SJSA1 (cell line): ENCODE measurements at regions not wholly inside any gene's neighbourhood (a gene's known extent, or its start where the extent isn't known, plus 50 kb on each side); places are given as distances from the start of the nearest gene placed in this dataset.
"Not testable (repeated sequence)": the region's sequence is repeated elsewhere in the genome, so short reads cannot be mapped to it uniquely, and the experiment has no call there.

Experiments
- DNase-seq, 2 experiments: peaks; one replicate each; pipeline ENCODE4 v3.0.0-alpha.2; 2015 to 2020; ENCODE audit warnings: low spot score in 2 of 2, low read depth in 1 of 2
- H3K27ac ChIP-seq: fragments of 250-450 bp; sonication (Bioruptor Pico); 2 replicates; pipeline ENCODE4 v1.5.1; 2020; ENCODE audit warnings: mild to moderate bottlenecking, moderate library complexity
- H3K27me3 ChIP-seq: fragments of 250-450 bp; sonication (Bioruptor Pico); replicated peaks from 2 replicates; pipeline ENCODE4 v1.5.1; 2020; ENCODE audit warnings: mild to moderate bottlenecking, moderate library complexity
- H3K36me3 ChIP-seq: fragments of 250-450 bp; sonication (Bioruptor Pico); 2 replicates; pipeline ENCODE4 v1.5.1; 2020; ENCODE audit warnings: mild to moderate bottlenecking
- H3K4me1 ChIP-seq: fragments of 250-450 bp; sonication (Bioruptor Pico); replicated peaks from 2 replicates; pipeline ENCODE4 v1.6.1; 2021; ENCODE audit warnings: mild to moderate bottlenecking
- H3K4me3 ChIP-seq: fragments of 250-450 bp; sonication (Bioruptor Pico); 2 replicates; pipeline ENCODE4 v1.5.1; 2020; ENCODE audit warnings: mild to moderate bottlenecking
- H3K9me3 ChIP-seq: fragments of 250-450 bp; sonication (Bioruptor Pico); replicated peaks from 2 replicates; pipeline ENCODE4 v1.5.1; 2020; ENCODE audit warnings: mild to moderate bottlenecking

GRCh38 chr4:96455045-96455720, 615.3 kb downstream of the PDHA2 start:
- no peak for DNase-seq
- Histone ChIP-seq H3K27me3 (no peaks in the 10 kb centered on the region), H3K4me3 (no peak overlapping the region), H3K27ac (no peak overlapping the region), H3K4me1 (no peaks in the 10 kb centered on the region), H3K36me3 (no peaks in the 10 kb centered on the region), H3K9me3 (no peaks in the 10 kb centered on the region)

DNA sequence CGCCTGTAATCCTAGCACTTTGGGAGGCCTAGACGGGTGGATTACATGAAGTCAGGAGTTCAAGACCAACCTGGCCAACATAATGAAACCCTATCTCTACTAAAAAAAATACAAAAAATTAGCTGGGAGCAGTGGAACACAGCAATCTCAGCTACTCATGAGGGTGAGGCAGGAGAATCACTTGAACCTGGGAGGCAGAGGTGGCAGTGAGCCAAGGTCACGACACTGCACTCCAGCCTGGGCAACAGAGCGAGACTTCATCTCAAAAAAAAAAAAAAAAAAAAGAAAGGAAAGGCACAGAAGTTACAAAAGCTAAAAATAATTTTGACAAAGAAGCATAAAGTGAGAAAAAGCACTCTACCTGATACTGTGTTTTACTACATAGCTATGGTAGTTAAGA, 618.1 kb downstream of the PDHA2 start:
- not testable (repeated sequence) for H3K4me1 ChIP-seq, H3K4me3 ChIP-seq, H3K9me3 ChIP-seq, H3K27ac ChIP-seq, DNase-seq, H3K36me3 ChIP-seq, H3K27me3 ChIP-seq

DNA sequence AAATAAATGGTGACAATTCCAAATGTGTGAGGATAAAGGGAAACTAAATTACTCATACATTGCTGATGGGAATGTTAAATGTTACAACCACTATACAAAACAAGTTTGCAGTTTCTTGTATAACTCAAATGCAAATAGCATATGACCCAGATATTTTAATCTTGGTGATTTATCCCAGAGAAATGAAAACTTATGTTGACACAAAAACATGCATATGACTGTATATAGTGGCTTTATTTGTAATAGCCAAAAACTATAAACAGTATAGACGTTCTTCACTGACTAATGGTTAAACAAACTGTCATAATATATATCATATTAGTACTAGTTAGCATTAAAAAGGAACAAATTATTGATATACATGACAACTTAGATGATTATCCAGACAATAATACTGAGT, 619.2 kb downstream of the PDHA2 start:
- Histone ChIP-seq H3K9me3 (no peaks in the 10 kb centered on the region), H3K27me3 (no peaks in the 10 kb centered on the region), H3K27ac (no peak overlapping the region), H3K36me3 (no peaks in the 10 kb centered on the region), H3K4me1 (no peaks in the 10 kb centered on the region), H3K4me3 (no peak overlapping the region)
- no peak for DNase-seq

DNA sequence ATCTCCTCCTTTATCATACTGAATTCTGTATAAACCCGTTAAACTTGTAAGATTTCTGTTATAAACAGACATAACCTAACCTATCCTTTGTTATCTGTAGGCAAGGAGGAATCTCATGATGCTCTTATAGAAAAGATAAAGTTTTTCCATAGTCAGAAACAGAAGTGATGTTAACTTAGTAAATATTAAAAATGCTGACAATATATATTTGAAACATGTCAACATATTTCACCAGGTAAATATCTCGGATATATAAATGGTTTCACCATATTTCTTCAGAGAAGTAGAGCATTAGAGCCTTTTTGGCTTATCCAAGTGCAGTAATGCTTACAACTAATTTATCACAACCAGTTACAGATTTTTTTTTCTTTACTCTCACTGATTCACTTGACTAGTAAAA, 625.9 kb downstream of the PDHA2 start:
- Histone ChIP-seq H3K36me3 (no peaks in the 10 kb centered on the region), H3K4me3 (no peak overlapping the region), H3K4me1 (no peaks in the 10 kb centered on the region), H3K9me3 (no peaks in the 10 kb centered on the region), H3K27me3 (no peaks in the 10 kb centered on the region), H3K27ac (no peak overlapping the region)
- DNase-seq, result no peak

DNA sequence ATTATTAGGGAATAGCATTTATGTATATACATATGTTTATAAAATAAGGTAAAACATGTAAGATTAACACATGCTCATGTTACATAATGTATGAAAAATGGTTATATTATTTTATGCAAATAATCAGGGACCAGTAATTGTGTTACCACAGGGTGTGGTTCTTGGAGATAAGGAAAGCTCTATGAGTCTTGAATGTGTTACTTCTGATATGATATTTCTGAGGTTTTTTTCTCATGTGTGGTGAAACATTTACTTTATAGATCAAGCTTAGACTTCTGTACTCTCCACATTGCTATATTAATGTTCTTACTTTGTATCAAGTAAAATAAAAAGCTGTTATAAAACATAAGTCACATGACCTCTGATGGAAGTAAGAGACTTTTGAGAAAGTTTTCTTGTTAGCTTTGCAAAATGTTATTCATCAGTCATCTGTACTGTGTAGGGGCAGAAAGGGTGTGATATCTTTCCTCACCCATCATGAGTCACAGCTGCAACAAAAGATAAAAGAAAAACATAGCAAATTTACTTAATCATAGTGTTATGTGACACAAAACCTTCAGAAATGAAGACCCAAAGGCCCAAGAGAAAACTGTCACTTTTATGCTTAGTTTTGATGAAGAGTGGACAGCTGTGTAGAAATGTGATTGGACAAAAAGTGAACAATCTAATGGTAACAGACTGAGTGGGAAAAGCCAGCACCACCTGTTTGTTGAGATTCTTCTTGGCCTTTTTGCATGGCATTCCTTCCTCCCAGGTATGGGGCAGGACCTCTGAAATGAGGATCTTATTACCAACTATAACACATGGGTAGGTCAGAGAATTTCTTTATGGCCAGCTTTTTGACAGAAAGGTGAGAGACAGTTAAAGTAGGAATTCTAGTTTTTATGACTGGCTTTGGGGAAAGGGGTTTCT, 632.3 kb downstream of the PDHA2 start:
- no peak overlapping the region for H3K27ac ChIP-seq
- no peak for DNase-seq
- H3K4me3 ChIP-seq, result no peak overlapping the region
- no peaks in the 10 kb centered on the region for H3K36me3 ChIP-seq
- no peaks in the 10 kb centered on the region for H3K4me1 ChIP-seq
- H3K27me3 ChIP-seq, result no peaks in the 10 kb centered on the region
- no peaks in the 10 kb centered on the region for H3K9me3 ChIP-seq

- Histone ChIP-seq H3K4me1 (no peaks in the 10 kb centered on the region), H3K9me3 (no peaks in the 10 kb centered on the region), H3K4me3 (no peak overlapping the region), H3K27ac (no peak overlapping the region), H3K36me3 (no peaks in the 10 kb centered on the region), H3K27me3 (no peaks in the 10 kb centered on the region)
- no peak for DNase-seq
These were observed 633.4 kb downstream of the PDHA2 start for GRCh38 chr4:96473246-96473645.

DNA sequence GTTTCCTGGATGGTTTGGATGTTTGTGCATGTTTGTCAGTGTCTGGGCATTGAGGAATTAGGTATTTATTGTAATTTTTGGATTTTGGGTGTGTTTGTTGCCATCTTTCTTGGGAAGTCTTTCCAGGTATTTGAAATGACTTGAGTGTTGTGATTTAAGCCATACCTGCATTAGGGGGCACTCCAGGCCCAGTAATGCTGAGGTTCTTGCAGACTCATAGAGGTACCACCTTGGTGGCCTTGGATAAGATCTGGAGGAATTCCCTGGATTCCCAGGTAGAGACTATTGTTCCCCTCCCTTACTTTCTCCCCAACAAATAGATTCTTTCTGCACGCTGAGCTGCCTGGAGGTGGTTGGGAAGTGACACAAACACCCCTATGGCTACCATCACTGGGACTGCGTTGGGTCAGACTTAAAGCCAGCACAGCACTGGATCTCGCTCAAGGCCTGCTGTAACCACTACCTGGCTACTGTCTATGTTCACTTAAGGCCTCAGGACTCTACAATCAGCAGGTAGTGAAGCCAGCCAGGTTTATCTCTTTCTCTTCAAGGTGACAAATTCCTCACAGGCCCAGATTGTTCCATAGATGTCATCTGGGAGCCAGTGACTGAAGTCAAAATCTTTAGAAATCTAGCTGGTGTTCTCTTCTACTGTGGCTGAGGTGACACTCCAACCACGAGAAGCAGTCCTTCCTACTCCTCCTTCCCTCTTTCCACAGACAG, 643.6 kb downstream of the PDHA2 start:
- Histone ChIP-seq H3K36me3 (no peaks in the 10 kb centered on the region), H3K9me3 (no peaks in the 10 kb centered on the region), H3K4me1 (no peaks in the 10 kb centered on the region), H3K4me3 (no peak overlapping the region), H3K27me3 (no peaks in the 10 kb centered on the region), H3K27ac (no peak overlapping the region)
- no peak for DNase-seq

- Histone ChIP-seq H3K36me3 (no peaks in the 10 kb centered on the region), H3K9me3 (no peaks in the 10 kb centered on the region), H3K4me1 (no peaks in the 10 kb centered on the region), H3K27me3 (no peaks in the 10 kb centered on the region), H3K4me3 (no peak overlapping the region), H3K27ac (no peak overlapping the region)
- no peak for DNase-seq
These were observed 646.7 kb downstream of the PDHA2 start for GRCh38 chr4:96486563-96486962.

DNA sequence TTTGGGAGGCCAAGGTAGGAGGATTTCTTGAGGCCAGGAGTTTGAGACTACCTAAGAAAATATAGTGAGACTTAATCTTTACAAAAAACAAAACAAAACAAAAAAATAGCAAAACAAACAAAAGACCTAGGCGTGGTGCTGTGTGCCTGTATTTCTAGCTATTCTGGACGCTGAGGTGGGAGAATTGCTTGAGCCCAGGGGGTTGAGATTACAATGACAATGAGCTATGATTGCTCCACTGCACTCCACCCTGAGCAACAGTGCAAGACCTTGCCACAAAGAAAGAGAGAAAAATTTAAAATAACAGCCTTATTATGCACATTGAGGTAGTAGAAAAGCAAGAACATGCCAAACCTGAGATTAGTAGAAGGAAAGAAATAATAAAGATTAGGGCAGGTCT, 657.7 kb downstream of the PDHA2 start:
- Histone ChIP-seq H3K27ac (no peak overlapping the region), H3K4me1 (no peaks in the 10 kb centered on the region), H3K27me3 (no peaks in the 10 kb centered on the region)

DNA sequence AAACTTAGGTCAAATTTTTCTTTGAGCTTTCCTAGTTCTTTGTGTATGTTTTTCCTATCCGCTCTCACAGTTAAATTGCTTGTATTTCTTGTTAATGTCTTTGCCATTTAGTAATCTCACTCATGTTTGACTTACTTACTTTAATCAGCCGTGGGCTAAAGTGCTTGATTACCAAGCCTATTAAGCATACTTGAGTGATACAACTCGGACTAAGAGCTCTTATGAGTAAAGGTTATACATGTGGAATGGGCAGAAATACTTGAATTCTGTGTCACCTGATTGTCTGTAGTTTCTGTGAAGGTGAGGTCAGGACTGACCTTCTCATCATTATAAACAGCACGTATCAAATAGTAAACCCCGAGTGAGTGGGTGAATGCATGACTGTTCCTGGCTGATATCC, 664.5 kb downstream of the PDHA2 start:
- no peak for DNase-seq
- Histone ChIP-seq H3K27me3 (no peaks in the 10 kb centered on the region), H3K4me3 (no peak overlapping the region), H3K27ac (no peak overlapping the region), H3K9me3 (no peaks in the 10 kb centered on the region), H3K4me1 (no peaks in the 10 kb centered on the region), H3K36me3 (no peaks in the 10 kb centered on the region)

More for the DNA sequence above, 657.7 kb downstream of the PDHA2 start:
- no peaks in the 10 kb centered on the region for H3K36me3 ChIP-seq
- no peaks in the 10 kb centered on the region for H3K9me3 ChIP-seq
- H3K4me3 ChIP-seq, result no peak overlapping the region
- no peak for DNase-seq

GRCh38 chr4:96509039-96509741, 669.3 kb downstream of the PDHA2 start:
- no peaks in the 10 kb centered on the region for H3K27me3 ChIP-seq
- H3K4me1 ChIP-seq, result no peaks in the 10 kb centered on the region
- H3K4me3 ChIP-seq, result no peak overlapping the region
- H3K36me3 ChIP-seq, result no peaks in the 10 kb centered on the region
- no peak overlapping the region for H3K27ac ChIP-seq
- H3K9me3 ChIP-seq, result no peaks in the 10 kb centered on the region
- no peak for DNase-seq

- Histone ChIP-seq H3K9me3 (no peaks in the 10 kb centered on the region), H3K4me1 (no peaks in the 10 kb centered on the region), H3K27me3 (no peaks in the 10 kb centered on the region), H3K36me3 (no peaks in the 10 kb centered on the region), H3K4me3 (no peak overlapping the region), H3K27ac (no peak overlapping the region)
- DNase-seq, result no peak
These were observed 679.4 kb downstream of the PDHA2 start for GRCh38 chr4:96519291-96519690.

DNA sequence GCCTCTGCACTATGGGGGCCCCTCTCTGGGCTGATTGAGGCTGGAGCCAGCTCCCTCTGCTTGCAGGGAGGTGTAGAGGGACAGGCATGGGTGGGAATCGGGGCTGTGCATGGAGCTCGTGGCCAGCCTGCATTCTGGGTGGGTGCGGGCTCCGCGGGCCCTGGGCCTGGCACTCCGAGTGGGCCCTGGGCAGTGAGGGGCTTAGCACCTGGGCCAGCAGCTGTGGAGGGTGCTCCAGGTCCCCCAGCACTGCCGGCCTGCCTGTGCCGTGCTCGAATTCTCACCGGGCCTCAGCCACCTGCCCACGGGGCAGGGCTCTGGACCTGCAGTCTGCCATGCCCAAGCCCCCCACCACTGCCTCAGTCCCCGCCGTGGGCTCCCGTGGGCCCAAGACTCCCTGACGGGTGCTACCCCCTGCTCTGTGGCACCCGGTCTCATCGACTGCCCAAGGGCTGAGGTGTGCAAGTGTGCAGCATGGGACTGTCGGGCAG, 681.2 kb downstream of the PDHA2 start:
- Histone ChIP-seq H3K27ac (no peak overlapping the region), H3K9me3 (no peaks in the 10 kb centered on the region), H3K4me1 (no peaks in the 10 kb centered on the region), H3K4me3 (no peak overlapping the region), H3K27me3 (no peaks in the 10 kb centered on the region), H3K36me3 (no peaks in the 10 kb centered on the region)
- no peak for DNase-seq
